Fibroblast of lung (primary cell): ENCODE measurements at regions not wholly inside any gene's neighbourhood (a gene's known extent, or its start where the extent isn't known, plus 50 kb on each side); places are given as distances from the start of the nearest gene placed in this dataset.

Experiments used
- CTCF ChIP-seq, 2 donors: IDR thresholded peaks in 1 of 2; conservative IDR thresholded peaks in 1 of 2; 1 replicate in 1 of 2; 2 replicates in 1 of 2; pipeline ENCODE4 v1.5.1; 2011 to 2012; ENCODE audit warnings: low read length in 2 of 2, control low read depth in 1 of 2, inconsistent platforms in 1 of 2, low read depth in 1 of 2, mild to moderate bottlenecking in 1 of 2
- EZH2 ChIP-seq: IDR thresholded peaks from 2 replicates; pipeline ENCODE4 v1.5.1; 2012; ENCODE audit warnings: low read length, control low read depth, mild to moderate bottlenecking; ENCODE audit errors: missing control alignments

- TF ChIP-seq CTCF (conservative IDR thresholded peaks at IDR 0.05 in 1 of 2, IDR thresholded peaks at IDR 0.05 in 1 of 2; ENCODE audit: low read depth in 1 of 2, low read length in 2 of 2) (no peak), EZH2 (no peak)
These were observed 73.4 kb downstream of the CDCA7 start for GRCh38 chr2:173427887-173428668.
